ENCODE measurements at regions not wholly inside any gene's neighbourhood (a gene's known extent, or its start where the extent isn't known, plus 50 kb on each side); places are given as distances from the start of the nearest gene placed in this dataset.

DNA sequence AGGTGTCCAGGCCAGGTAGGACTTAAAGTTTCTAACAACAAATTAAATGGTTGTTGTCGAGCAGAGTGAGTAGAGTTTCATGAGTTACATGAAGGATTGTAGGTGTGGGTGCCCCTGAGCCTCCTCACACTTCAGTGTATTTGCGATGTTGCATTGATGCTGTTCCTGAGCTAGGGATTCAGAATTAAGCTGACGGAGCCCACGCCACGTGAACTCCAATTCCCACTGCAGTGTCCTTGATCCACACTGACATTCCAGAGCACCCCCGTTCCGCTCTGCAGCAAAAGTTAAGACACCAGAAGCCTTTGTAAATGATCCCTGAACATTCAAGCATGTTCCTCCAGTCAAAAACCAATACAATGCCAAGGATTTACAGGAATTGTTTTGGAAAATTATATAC, 78.8 kb upstream of the SEC61G start:
- TF ChIP-seq, protein P1, sequence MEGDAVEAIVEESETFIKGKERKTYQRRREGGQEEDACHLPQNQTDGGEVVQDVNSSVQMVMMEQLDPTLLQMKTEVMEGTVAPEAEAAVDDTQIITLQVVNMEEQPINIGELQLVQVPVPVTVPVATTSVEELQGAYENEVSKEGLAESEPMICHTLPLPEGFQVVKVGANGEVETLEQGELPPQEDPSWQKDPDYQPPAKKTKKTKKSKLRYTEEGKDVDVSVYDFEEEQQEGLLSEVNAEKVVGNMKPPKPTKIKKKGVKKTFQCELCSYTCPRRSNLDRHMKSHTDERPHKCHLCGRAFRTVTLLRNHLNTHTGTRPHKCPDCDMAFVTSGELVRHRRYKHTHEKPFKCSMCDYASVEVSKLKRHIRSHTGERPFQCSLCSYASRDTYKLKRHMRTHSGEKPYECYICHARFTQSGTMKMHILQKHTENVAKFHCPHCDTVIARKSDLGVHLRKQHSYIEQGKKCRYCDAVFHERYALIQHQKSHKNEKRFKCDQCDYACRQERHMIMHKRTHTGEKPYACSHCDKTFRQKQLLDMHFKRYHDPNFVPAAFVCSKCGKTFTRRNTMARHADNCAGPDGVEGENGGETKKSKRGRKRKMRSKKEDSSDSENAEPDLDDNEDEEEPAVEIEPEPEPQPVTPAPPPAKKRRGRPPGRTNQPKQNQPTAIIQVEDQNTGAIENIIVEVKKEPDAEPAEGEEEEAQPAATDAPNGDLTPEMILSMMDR (IDR thresholded peaks at IDR 0.05), result no peak
- TF ChIP-seq POLR2A (IDR thresholded peaks at IDR 0.05) (no peak), POLR2AphosphoS5 (IDR thresholded peaks at IDR 0.05) (no peak), EP300 (IDR thresholded peaks at IDR 0.05) (no peak)
